ENCODE measurements at regions not wholly inside any gene's neighbourhood (a gene's known extent, or its start where the extent isn't known, plus 50 kb on each side); places are given as distances from the start of the nearest gene placed in this dataset.

- TF ChIP-seq POLR2AphosphoS5 (IDR thresholded peaks at IDR 0.05; ENCODE audit: low read depth), result no peak
- no peak for TF ChIP-seq REST (IDR thresholded peaks at IDR 0.05; ENCODE audit: insufficient replicate concordance, low read depth)
- TF ChIP-seq CTCF (IDR thresholded peaks at IDR 0.05; ENCODE audit: insufficient read depth, low read length), result no peak
Measured at GRCh38 chr7:96920064-96920463, 85.3 kb upstream of the DLX6 start.

All from HL-60 (cell line).